DND-41 (cell line): ENCODE measurements at regions not wholly inside any gene's neighbourhood (a gene's known extent, or its start where the extent isn't known, plus 50 kb on each side); places are given as distances from the start of the nearest gene placed in this dataset.

Experiments
- ATAC-seq: fragments of 200-7000 bp; cut with Tn5 transposase; 3 replicates; pipeline ENCODE4 v1.9.1; 2021; ENCODE audit warnings: low read depth; ENCODE audit not compliant: insufficient read depth
- DNase-seq: peaks from one replicate; pipeline ENCODE4 v3.0.0-alpha.2; 2020
- H2AFZ ChIP-seq: 2 replicates; pipeline ENCODE4 v1.6.0; 2012; ENCODE audit warnings: low read depth, low read length
- H3K27ac ChIP-seq: 2 replicates; pipeline ENCODE4 v1.5.1; 2012; ENCODE audit warnings: low read length, inconsistent platforms
- H3K27me3 ChIP-seq: fragments of 200-600 bp; sonication (generic); 2 replicates; pipeline ENCODE4 v1.6.0; 2012; ENCODE audit warnings: low read length, mild to moderate bottlenecking, inconsistent platforms; ENCODE audit not compliant: insufficient read depth, poor library complexity
- H3K36me3 ChIP-seq: 2 replicates; pipeline ENCODE4 v1.5.1; 2012; ENCODE audit warnings: low read length, inconsistent platforms; ENCODE audit not compliant: insufficient read depth
- H3K4me1 ChIP-seq: 2 replicates; pipeline ENCODE4 v1.5.1; 2012; ENCODE audit warnings: mild to moderate bottlenecking, low read length; ENCODE audit not compliant: insufficient read depth
- H3K4me2 ChIP-seq: 2 replicates; pipeline ENCODE4 v1.6.0; 2012; ENCODE audit warnings: mild to moderate bottlenecking, moderate library complexity, low read length, inconsistent platforms; ENCODE audit not compliant: insufficient read depth
- H3K4me3 ChIP-seq, 2 experiments: fragments of 200-600 bp in 1 of 2; shearing (Covaris generic) in 1 of 2; 2 replicates each; pipeline ENCODE4 v1.5.1; 2012 to 2016; ENCODE audit warnings: inconsistent platforms in 2 of 2, low read length in 2 of 2, mild to moderate bottlenecking in 2 of 2, low read depth in 1 of 2, moderate library complexity in 1 of 2
- H3K79me2 ChIP-seq: 2 replicates; pipeline ENCODE4 v1.6.0; 2012; ENCODE audit warnings: low read length, inconsistent platforms; ENCODE audit not compliant: insufficient read depth
- H3K9ac ChIP-seq: 2 replicates; pipeline ENCODE4 v1.6.0; 2012; ENCODE audit warnings: low read depth, mild to moderate bottlenecking, inconsistent platforms, low read length, moderate library complexity
- H3K9me3 ChIP-seq: 2 replicates; pipeline ENCODE4 v1.5.1; 2012; ENCODE audit warnings: low read length, moderate library complexity, mild to moderate bottlenecking, inconsistent platforms; ENCODE audit not compliant: insufficient read depth, severe bottlenecking
- H4K20me1 ChIP-seq: 2 replicates; pipeline ENCODE4 v1.6.0; 2012; ENCODE audit warnings: low read length; ENCODE audit not compliant: insufficient read depth
- CTCF ChIP-seq: IDR thresholded peaks from 2 replicates; pipeline ENCODE4 v1.5.1; 2012; ENCODE audit warnings: borderline replicate concordance, low read length, moderate library complexity, mild to moderate bottlenecking; ENCODE audit not compliant: poor library complexity, severe bottlenecking; ENCODE audit errors: extremely low read depth
- EZH2 ChIP-seq: IDR thresholded peaks from 3 replicates; pipeline ENCODE4 v1.6.1; 2012; ENCODE audit warnings: borderline replicate concordance, low read depth, mild to moderate bottlenecking, moderate library complexity, low read length, inconsistent platforms; ENCODE audit not compliant: severe bottlenecking

- TF ChIP-seq CTCF (no peak), EZH2 (no peak)
- DNase-seq (no peak), ATAC-seq (no peak)
Observed at GRCh38 chr5:118060833-118061232, 927.5 kb downstream of the DTWD2 start.

GRCh38 chr5:118052503-118052902, 935.8 kb downstream of the DTWD2 start:
- TF ChIP-seq CTCF (no peak), EZH2 (no peak)
- no peak overlapping the region for H3K27ac ChIP-seq
- no peak overlapping the region for H2AFZ ChIP-seq
- no peaks in the 10 kb centered on the region for H3K36me3 ChIP-seq
- no peaks in the 10 kb centered on the region for H3K27me3 ChIP-seq
- ATAC-seq (no peak), DNase-seq (no peak)
- H4K20me1 ChIP-seq: no peaks in the 10 kb centered on the region
- H3K4me3 ChIP-seq: no peak overlapping the region
- no peak overlapping the region for H3K4me2 ChIP-seq
- H3K9me3 ChIP-seq: no peaks in the 10 kb centered on the region
- H3K79me2 ChIP-seq: no peaks in the 10 kb centered on the region
- no peaks in the 10 kb centered on the region for H3K4me1 ChIP-seq
- no peak overlapping the region for H3K9ac ChIP-seq

More at GRCh38 chr5:118060833-118061232, 927.5 kb downstream of the DTWD2 start:
- Histone ChIP-seq H3K36me3 (no peaks in the 10 kb centered on the region), H3K9ac (no peak overlapping the region), H4K20me1 (no peaks in the 10 kb centered on the region), H3K27ac (no peak overlapping the region), H3K4me2 (no peak overlapping the region), H3K4me3 (no peak overlapping the region), H3K4me1 (no peaks in the 10 kb centered on the region), H2AFZ (no peak overlapping the region), H3K79me2 (no peaks in the 10 kb centered on the region), H3K9me3 (no peaks in the 10 kb centered on the region), H3K27me3 (no peaks in the 10 kb centered on the region)

- no peak for ATAC-seq
- no peak for TF ChIP-seq EZH2
- TF ChIP-seq CTCF: no peak
- H3K4me3 ChIP-seq: no peak overlapping the region
Observed at GRCh38 chr5:118044169-118044568, 944.2 kb downstream of the DTWD2 start.

GRCh38 chr5:118043531-118043930, 944.8 kb downstream of the DTWD2 start:
- ATAC-seq (no peak), DNase-seq (no peak)
- Histone ChIP-seq H3K4me1 (no peaks in the 10 kb centered on the region), H3K4me3 (no peak overlapping the region), H3K4me2 (no peak overlapping the region), H3K27ac (no peak overlapping the region), H3K36me3 (no peaks in the 10 kb centered on the region), H3K9ac (no peak overlapping the region), H3K27me3 (peaks cover 3% of the 10 kb centered on the region), H3K79me2 (no peaks in the 10 kb centered on the region), H4K20me1 (no peaks in the 10 kb centered on the region), H3K9me3 (no peaks in the 10 kb centered on the region), H2AFZ (no peak overlapping the region)
- TF ChIP-seq EZH2 (no peak), CTCF (no peak)

More at GRCh38 chr5:118044169-118044568, 944.2 kb downstream of the DTWD2 start:
- no peaks in the 10 kb centered on the region for H3K4me1 ChIP-seq
- no peaks in the 10 kb centered on the region for H3K9me3 ChIP-seq
- H3K9ac ChIP-seq: no peak overlapping the region
- no peak overlapping the region for H3K27ac ChIP-seq
- DNase-seq: no peak
- H3K4me2 ChIP-seq: no peak overlapping the region
- H4K20me1 ChIP-seq: no peaks in the 10 kb centered on the region
- peaks cover 3% of the 10 kb centered on the region for H3K27me3 ChIP-seq
- no peak overlapping the region for H2AFZ ChIP-seq
- no peaks in the 10 kb centered on the region for H3K79me2 ChIP-seq
- H3K36me3 ChIP-seq: no peaks in the 10 kb centered on the region
